ENCODE measurements at regions not wholly inside any gene's neighbourhood (a gene's known extent, or its start where the extent isn't known, plus 50 kb on each side); places are given as distances from the start of the nearest gene placed in this dataset.
"Not testable (repeated sequence)": the region's sequence is repeated elsewhere in the genome, so short reads cannot be mapped to it uniquely, and the experiment has no call there.

- no peak for DNase-seq
These were observed 54.9 kb downstream of the NKX2-1 start for GRCh38 chr14:36465178-36465577.

GRCh38 chr14:36462890-36463289 lies 57.1 kb downstream of the NKX2-1 start:
- no peak for DNase-seq

- DNase-seq: no peak
These were observed 64.8 kb downstream of the NKX2-1 start for GRCh38 chr14:36455241-36455627.

GRCh38 chr14:36454599-36455240 lies 65.3 kb downstream of the NKX2-1 start:
- no peak for DNase-seq

GRCh38 chr14:36452860-36453259 lies 67.2 kb downstream of the NKX2-1 start:
- no peak for DNase-seq

- DNase-seq: no peak
These were observed 68.5 kb downstream of the NKX2-1 start for GRCh38 chr14:36451310-36452065.

GRCh38 chr14:36450550-36450949 lies 69.5 kb downstream of the NKX2-1 start:
- DNase-seq: no peak

- no peak for DNase-seq
These were observed 70.1 kb downstream of the NKX2-1 start for GRCh38 chr14:36449903-36450302.

GRCh38 chr14:36443374-36443773 lies 76.7 kb downstream of the NKX2-1 start:
- no peak for DNase-seq

- no peak for DNase-seq
These were observed 77.2 kb downstream of the NKX2-1 start for GRCh38 chr14:36442824-36443241.

- DNase-seq: no peak
These were observed 78.7 kb downstream of the NKX2-1 start for GRCh38 chr14:36441283-36441682.

- no peak for DNase-seq
These were observed 80.3 kb downstream of the NKX2-1 start for GRCh38 chr14:36439766-36440165.

GRCh38 chr14:36438883-36439282 lies 81.1 kb downstream of the NKX2-1 start:
- no peak for DNase-seq

- DNase-seq: no peak
These were observed 89.4 kb downstream of the NKX2-1 start for GRCh38 chr14:36430662-36431084.

- no peak for DNase-seq
These were observed 89.9 kb downstream of the NKX2-1 start for GRCh38 chr14:36430169-36430568.

GRCh38 chr14:36429692-36430091 lies 90.3 kb downstream of the NKX2-1 start:
- no peak for DNase-seq

GRCh38 chr14:36428350-36428749 lies 91.7 kb downstream of the NKX2-1 start:
- DNase-seq: no peak

GRCh38 chr14:36426836-36427235 lies 93.2 kb downstream of the NKX2-1 start:
- no peak for DNase-seq

- DNase-seq: no peak
These were observed 93.9 kb downstream of the NKX2-1 start for GRCh38 chr14:36426113-36426512.

GRCh38 chr14:36424478-36425102 lies 95.4 kb downstream of the NKX2-1 start:
- DNase-seq: no peak

- no peak for DNase-seq
These were observed 96.6 kb downstream of the NKX2-1 start for GRCh38 chr14:36423430-36423829.

GRCh38 chr14:36420149-36420687 lies 99.8 kb upstream of the MBIP start:
- DNase-seq: no peak

GRCh38 chr14:36418937-36419336 lies 98.5 kb upstream of the MBIP start:
- DNase-seq: no peak

GRCh38 chr14:36411951-36412350 lies 91.5 kb upstream of the MBIP start:
- DNase-seq: not testable (repeated sequence)

All from hippocampal formation (tissue), 2 donors.